CD4-positive, alpha-beta T cell (primary cell): ENCODE measurements at regions not wholly inside any gene's neighbourhood (a gene's known extent, or its start where the extent isn't known, plus 50 kb on each side); places are given as distances from the start of the nearest gene placed in this dataset.

Experiments used
- ATAC-seq: fragments of 200-7000 bp; cut with Tn5 transposase; one replicate; pipeline ENCODE4 v1.10.0; 2022; ENCODE audit warnings: mild to moderate bottlenecking; ENCODE audit not compliant: poor library complexity
- CTCF ChIA-PET: fragments of 350-600 bp; sonication (Branson Sonifier 250); formaldehyde crosslinking; loops from one replicate; lab custom pipeline; 2021; ENCODE audit warnings: antibody characterized with exemption, inconsistent platforms; lab: Charles Lee
- POLR2A ChIA-PET: fragments of 350-600 bp; sonication (Branson Sonifier 250); formaldehyde crosslinking; loops from one replicate; lab custom pipeline; 2021; ENCODE audit warnings: antibody characterized with exemption, inconsistent platforms; lab: Charles Lee
- DNase-seq, 14 experiments: peaks; one replicate each; pipeline ENCODE4 v3.0.0-alpha.2; 2013 to 2020; ENCODE audit warnings: mixed read lengths in 2 of 14
- H3K27ac ChIP-seq, 2 donors: one replicate each; pipeline versions ENCODE4 v1.5.1 to v1.7.0; 2013; ENCODE audit warnings: low read length in 2 of 2, low read depth in 1 of 2, mild to moderate bottlenecking in 1 of 2
- H3K27me3 ChIP-seq, 2 experiments: 1 replicate in 1 of 2; 2 replicates in 1 of 2; pipeline versions ENCODE4 v1.6.1 to v1.7.0; 2013; ENCODE audit warnings: low read length in 2 of 2, control low read depth in 1 of 2, mild to moderate bottlenecking in 1 of 2, moderate library complexity in 1 of 2; ENCODE audit not compliant: insufficient read depth in 2 of 2, control insufficient read depth in 1 of 2
- H3K36me3 ChIP-seq: one replicate; pipeline ENCODE4 v1.6.1; 2013; ENCODE audit warnings: low read length, control low read depth; ENCODE audit not compliant: insufficient read depth
- H3K4me1 ChIP-seq: one replicate; pipeline ENCODE4 v1.6.1; 2013; ENCODE audit warnings: low read length, control low read depth; ENCODE audit not compliant: insufficient read depth
- H3K4me3 ChIP-seq: one replicate; pipeline ENCODE4 v1.5.1; 2013; ENCODE audit warnings: mild to moderate bottlenecking, low read length, moderate library complexity
- H3K9me3 ChIP-seq, 2 experiments: 1 replicate in 1 of 2; 2 replicates in 1 of 2; pipeline versions ENCODE4 v1.6.1 to v1.7.0; 2013; ENCODE audit warnings: low read length in 2 of 2, mild to moderate bottlenecking in 2 of 2, control low read depth in 1 of 2, moderate library complexity in 1 of 2; ENCODE audit not compliant: control insufficient read depth in 1 of 2, insufficient read depth in 1 of 2
- H3K27ac Mint-ChIP-seq: one replicate; pipeline ENCODE4 v1.8.0; 2020; ENCODE audit warnings: mixed read lengths
- H3K27me3 Mint-ChIP-seq: one replicate; pipeline ENCODE4 v1.8.0; 2021; ENCODE audit warnings: mixed read lengths
- H3K36me3 Mint-ChIP-seq: one replicate; pipeline ENCODE4 v1.8.0; 2021; ENCODE audit warnings: low read depth, mixed read lengths
- H3K4me1 Mint-ChIP-seq: one replicate; pipeline ENCODE4 v1.8.0; 2021; ENCODE audit warnings: low read depth, mixed read lengths
- H3K4me3 Mint-ChIP-seq: one replicate; pipeline ENCODE4 v1.8.0; 2020; ENCODE audit warnings: mild to moderate bottlenecking, mixed read lengths
- H3K9me3 Mint-ChIP-seq: one replicate; pipeline ENCODE4 v1.8.0; 2020; ENCODE audit warnings: mixed read lengths
- CTCF ChIP-seq: fragments of 200-600 bp; IDR thresholded peaks from one replicate; pipeline ENCODE4 v1.8.0; 2022; ENCODE audit warnings: antibody characterized with exemption, mild to moderate bottlenecking
- intact Hi-C, 2 experiments: fragments of 100-400 bp; cut with DNase I in 1 of 2; cut with micrococcal nuclease in 1 of 2; formaldehyde crosslinking; loops; one replicate each; pipeline versions ENCODE4 v1.15.1 to v1.9.0; 2023 to 2025; cut with DNase I, micrococcal nuclease

GRCh38 chr2:56001947-56002346, 78.4 kb upstream of the EFEMP1 start:
- ChIA-PET POLR2A (no interaction called here), CTCF (no interaction called here)
- H3K4me1 Mint-ChIP-seq, result no peaks in the 10 kb centered on the region
- Histone ChIP-seq H3K9me3 (no peaks in the 10 kb centered on the region), H3K4me3 (no peak overlapping the region), H3K27me3 (no peaks in the 10 kb centered on the region), H3K36me3 (no peaks in the 10 kb centered on the region), H3K27ac (no peak overlapping the region), H3K4me1 (no peaks in the 10 kb centered on the region)
- H3K27ac Mint-ChIP-seq, result no peak overlapping the region
- H3K9me3 Mint-ChIP-seq, result no peaks in the 10 kb centered on the region
- no peaks in the 10 kb centered on the region for H3K36me3 Mint-ChIP-seq
- no peak for TF ChIP-seq CTCF
- H3K27me3 Mint-ChIP-seq, result no peaks in the 10 kb centered on the region
- DNase-seq (no peak), ATAC-seq (no peak)
- intact Hi-C loops, result no loop called here
- no peak overlapping the region for H3K4me3 Mint-ChIP-seq

GRCh38 chr2:56008661-56009431, 85.3 kb upstream of the EFEMP1 start:
- Histone ChIP-seq H3K36me3 (no peaks in the 10 kb centered on the region), H3K4me1 (no peaks in the 10 kb centered on the region), H3K27me3 (peaks cover 0 to 6% of the 10 kb centered on the region in 2 experiments), H3K4me3 (no peak overlapping the region), H3K9me3 (no peaks in the 10 kb centered on the region), H3K27ac (no peak overlapping the region)
- no peak for DNase-seq
- ChIA-PET CTCF (no interaction called here), POLR2A (no interaction called here)
- H3K36me3 Mint-ChIP-seq, result no peaks in the 10 kb centered on the region
- H3K27me3 Mint-ChIP-seq, result no peaks in the 10 kb centered on the region
- no peak overlapping the region for H3K4me3 Mint-ChIP-seq
- H3K4me1 Mint-ChIP-seq, result no peaks in the 10 kb centered on the region
- no peak for TF ChIP-seq CTCF
- H3K27ac Mint-ChIP-seq, result no peak overlapping the region
- H3K9me3 Mint-ChIP-seq, result no peaks in the 10 kb centered on the region
- intact Hi-C loops, result no loop called here
- no peak for ATAC-seq

- no peak overlapping the region for H3K4me3 ChIP-seq
- no peak for TF ChIP-seq CTCF
- DNase-seq (no peak), ATAC-seq (no peak)
- H3K27ac ChIP-seq, result no peak overlapping the region
- CTCF ChIA-PET, result no interaction called here
- H3K36me3 ChIP-seq, result no peaks in the 10 kb centered on the region
- intact Hi-C loops, result no loop called here
- Mint-ChIP-seq H3K9me3 (no peaks in the 10 kb centered on the region), H3K27ac (no peak overlapping the region), H3K4me3 (no peak overlapping the region), H3K27me3 (no peaks in the 10 kb centered on the region), H3K4me1 (no peaks in the 10 kb centered on the region), H3K36me3 (no peaks in the 10 kb centered on the region)
- H3K27me3 ChIP-seq, result peaks cover 0 to 6% of the 10 kb centered on the region in 2 experiments
- no peaks in the 10 kb centered on the region for H3K4me1 ChIP-seq
- POLR2A ChIA-PET, result no interaction called here
- no peaks in the 10 kb centered on the region for H3K9me3 ChIP-seq
These were observed 86.3 kb upstream of the EFEMP1 start for GRCh38 chr2:56009758-56010458.
